GM12865 (cell line): ENCODE measurements at regions not wholly inside any gene's neighbourhood (a gene's known extent, or its start where the extent isn't known, plus 50 kb on each side); places are given as distances from the start of the nearest gene placed in this dataset.
"Not testable (repeated sequence)": the region's sequence is repeated elsewhere in the genome, so short reads cannot be mapped to it uniquely, and the experiment has no call there.

ENCODE experiments used
- DNase-seq: peaks from one replicate; pipeline ENCODE4 v3.0.0; 2010; ENCODE audit warnings: low read depth
- H3K4me3 ChIP-seq: 2 replicates; pipeline ENCODE4 v1.5.1; 2011; ENCODE audit warnings: mild to moderate bottlenecking, low read depth, low read length, control low read depth
- CTCF ChIP-seq: IDR thresholded peaks from 2 replicates; pipeline ENCODE4 v1.5.1; 2011; ENCODE audit warnings: low read length, control low read depth, low read depth, inconsistent platforms; ENCODE audit not compliant: insufficient read depth; ENCODE audit errors: missing control alignments

GRCh38 chr1:68767941-68768340 is 271.1 kb upstream of the DEPDC1 start:
- no peak for DNase-seq
- H3K4me3 ChIP-seq: no peak overlapping the region
- no peak for TF ChIP-seq CTCF

DNA sequence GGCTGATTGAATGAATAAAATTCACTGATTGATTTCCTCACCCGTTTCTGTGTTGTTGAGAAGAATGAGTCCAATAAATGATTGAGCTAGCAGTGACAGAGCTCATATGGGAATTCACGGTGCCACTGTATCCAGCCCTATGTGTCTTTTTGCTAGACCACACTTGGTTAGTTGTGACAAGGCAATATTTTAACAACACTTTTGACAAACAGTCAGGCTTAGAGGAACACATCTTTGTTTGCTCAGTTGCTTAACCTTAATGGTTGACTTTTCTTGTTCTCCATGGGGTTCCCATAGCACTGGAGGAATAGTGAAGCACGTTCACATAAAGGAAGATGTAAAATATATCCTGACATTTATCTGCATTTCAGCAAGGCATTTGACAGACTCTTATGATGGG is 273.9 kb upstream of the DEPDC1 start:
- DNase-seq: no peak
- no peak for TF ChIP-seq CTCF
- H3K4me3 ChIP-seq: no peak overlapping the region

- H3K4me3 ChIP-seq: no peak overlapping the region
- DNase-seq: no peak
- no peak for TF ChIP-seq CTCF
These were observed 281.0 kb upstream of the DEPDC1 start for GRCh38 chr1:68777851-68778250.

DNA sequence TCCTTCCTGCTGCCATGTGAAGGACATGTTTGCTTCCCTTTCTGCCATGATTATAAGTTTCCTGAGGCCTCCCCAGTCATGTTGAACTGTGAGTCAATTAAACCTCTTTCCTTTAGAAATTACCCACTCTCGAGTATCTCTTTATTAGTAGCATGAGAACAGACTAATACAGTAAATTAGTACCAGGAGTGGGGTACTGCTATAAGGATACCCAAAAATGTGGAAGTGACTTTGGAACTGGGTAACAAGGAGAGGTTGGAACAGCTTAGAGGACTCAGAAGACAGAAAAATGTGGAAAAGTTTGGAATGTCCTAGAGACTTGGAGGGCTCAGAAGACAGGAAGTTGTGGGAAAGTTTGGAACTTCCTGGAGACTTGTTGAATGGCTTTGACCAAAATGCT is 283.0 kb upstream of the DEPDC1 start:
- H3K4me3 ChIP-seq, DNase-seq: not testable (repeated sequence)

GRCh38 chr1:68780919-68781318 is 284.0 kb upstream of the DEPDC1 start:
- DNase-seq: no peak
- no peak for TF ChIP-seq CTCF
- no peak overlapping the region for H3K4me3 ChIP-seq

DNA sequence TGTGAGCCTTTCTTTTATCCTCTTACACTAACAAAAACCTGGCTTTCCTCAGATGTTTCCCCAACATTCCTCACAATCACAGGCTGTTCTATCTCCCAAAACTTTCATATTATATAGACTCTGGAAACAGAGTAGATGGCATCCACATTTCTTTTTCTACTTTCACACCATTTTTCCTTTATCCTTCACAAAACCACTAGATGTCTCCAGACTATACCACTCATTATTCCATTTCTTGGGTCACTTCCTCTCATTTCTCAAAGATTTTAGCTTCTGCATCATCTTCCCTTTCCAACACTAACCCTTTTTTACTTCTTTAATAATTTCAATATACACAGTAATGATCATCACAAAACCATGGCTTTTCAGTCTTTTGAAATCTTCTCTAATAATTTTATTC is 286.0 kb upstream of the DEPDC1 start:
- H3K4me3 ChIP-seq: no peak overlapping the region
- no peak for DNase-seq
- no peak for TF ChIP-seq CTCF

GRCh38 chr1:68785328-68785727 is 288.4 kb upstream of the DEPDC1 start:
- no peak for TF ChIP-seq CTCF
- DNase-seq: no peak
- no peak overlapping the region for H3K4me3 ChIP-seq

DNA sequence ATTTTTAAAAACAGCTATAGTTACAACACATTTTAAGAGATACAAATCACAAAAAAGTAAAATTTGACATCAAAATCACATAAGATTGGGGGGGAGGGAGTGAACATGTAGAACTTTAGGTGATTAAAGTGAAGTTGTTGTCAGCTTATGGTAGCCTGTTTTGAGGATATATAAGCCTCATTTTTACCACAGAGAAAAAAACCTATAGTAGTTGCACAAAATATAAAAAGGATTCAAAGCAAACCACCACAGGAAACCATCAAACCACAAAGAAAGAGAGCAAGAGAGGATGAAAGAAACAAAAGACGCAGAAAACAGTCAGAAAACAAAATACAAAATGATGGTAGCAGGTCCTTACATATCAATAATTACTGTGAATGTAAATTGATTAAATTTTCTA is 291.9 kb upstream of the DEPDC1 start:
- TF ChIP-seq CTCF: no peak
- DNase-seq: no peak
- no peak overlapping the region for H3K4me3 ChIP-seq
